Activated CD8-positive, alpha-beta memory T cell treated with anti-CD3 and anti-CD28 coated beads for 36 hours (primary cell): ENCODE measurements at regions not wholly inside any gene's neighbourhood (a gene's known extent, or its start where the extent isn't known, plus 50 kb on each side); places are given as distances from the start of the nearest gene placed in this dataset.

Experiments used
- CTCF ChIA-PET: fragments of 350-600 bp; sonication (Branson Sonifier 250); formaldehyde crosslinking; loops from one replicate; lab custom pipeline; 2021; ENCODE audit warnings: antibody characterized with exemption; lab: Charles Lee
- POLR2A ChIA-PET: fragments of 350-600 bp; sonication (Branson Sonifier 250); formaldehyde crosslinking; loops from one replicate; lab custom pipeline; 2021; ENCODE audit warnings: antibody characterized with exemption; lab: Charles Lee

- ChIA-PET CTCF (interaction anchor here (1.0 to 1.5 kb wide), 4 partner anchors 84 to 177 kb away, joined by 3 to 12 read pairs (median 4); no protein-coding TSS in a partner anchor), POLR2A (interaction anchor here (0.7 kb wide), 1 partner anchor 352 kb away, joined by 13 read pairs; no protein-coding TSS in a partner anchor)
Observed at GRCh38 chr11:110377434-110377833, 52.3 kb upstream of the FDX1 start.

- CTCF ChIA-PET, result no interaction called here
- POLR2A ChIA-PET, result no interaction called here
Observed at GRCh38 chr11:110379261-110379660, 50.5 kb upstream of the FDX1 start.

DNA sequence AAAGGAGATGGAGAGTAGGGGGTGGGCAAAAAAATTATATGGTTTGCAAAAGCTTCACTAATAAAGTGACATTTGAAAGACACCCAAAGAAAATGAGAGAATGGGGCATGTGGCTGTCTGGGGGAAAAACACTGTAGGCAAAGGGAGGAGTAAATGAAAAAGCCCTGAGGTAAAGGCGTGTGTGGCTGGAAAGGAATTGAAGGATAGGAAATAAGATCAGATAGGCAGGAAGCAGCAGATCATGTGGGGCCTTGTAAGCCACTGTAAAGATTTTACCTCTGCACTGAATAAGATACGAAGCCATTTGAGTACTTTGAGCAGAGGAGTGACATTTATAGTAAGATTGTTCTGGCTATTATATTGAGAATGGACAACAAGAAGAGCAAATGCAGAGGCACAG, 49.8 kb upstream of the FDX1 start:
- ChIA-PET POLR2A (no interaction called here), CTCF (no interaction called here)
